DMS 273 treated with DMSO at 0.1 percent for 48 hours (cell line): ENCODE measurements at regions not wholly inside any gene's neighbourhood (a gene's known extent, or its start where the extent isn't known, plus 50 kb on each side); places are given as distances from the start of the nearest gene placed in this dataset.
"Not testable (repeated sequence)": the region's sequence is repeated elsewhere in the genome, so short reads cannot be mapped to it uniquely, and the experiment has no call there.

Experiments
- DNase-seq: peaks from one replicate; lab custom pipeline; 2025; lab: John Stamatoyannopoulos, UW

- no peak for DNase-seq
Measured at GRCh38 chr2:33975498-33975897, 376.4 kb upstream of the FAM98A start.

- DNase-seq = no peak
Measured at GRCh38 chr2:33967103-33967502, 368.0 kb upstream of the FAM98A start.

DNA sequence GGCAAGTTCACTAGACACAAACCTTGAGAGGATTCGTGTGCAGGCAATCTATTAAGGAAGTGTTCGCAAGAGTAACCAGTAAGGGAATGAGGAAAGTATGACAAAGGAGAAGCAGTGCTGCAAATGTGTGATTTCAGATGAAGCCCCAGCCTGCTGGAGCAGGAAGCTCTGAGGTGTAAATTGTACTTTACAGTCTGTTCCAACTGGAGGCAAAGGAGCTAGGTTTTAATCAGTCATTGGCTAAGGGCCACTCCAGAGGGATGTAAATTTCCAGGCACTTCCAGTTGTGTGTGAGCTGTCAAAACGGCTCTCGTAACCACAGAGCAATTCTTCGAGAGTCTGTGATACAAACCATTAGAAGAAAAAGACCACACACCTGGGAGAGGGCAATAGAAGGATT is 359.5 kb upstream of the FAM98A start:
- no peak for DNase-seq

DNA sequence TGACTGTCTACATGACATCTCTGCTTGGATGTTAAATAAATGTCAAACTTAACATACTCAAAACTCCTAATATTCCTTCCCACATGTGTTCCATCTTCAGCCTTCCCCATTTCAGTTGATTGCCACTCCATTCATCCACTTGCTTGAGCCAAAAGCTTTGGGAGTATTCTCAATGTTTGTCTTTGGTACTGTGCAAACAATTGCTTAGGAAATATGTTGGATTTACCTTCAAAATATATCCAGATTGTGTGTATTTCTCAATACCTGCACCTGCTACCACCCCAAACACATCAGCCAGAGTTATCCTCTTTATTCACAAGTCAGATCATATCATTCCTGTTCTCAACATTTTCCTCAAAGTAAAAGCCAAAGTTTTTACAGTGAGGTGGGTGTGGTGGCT is 350.3 kb upstream of the FAM98A start:
- no peak for DNase-seq

- DNase-seq = no peak
Measured at GRCh38 chr2:33946193-33946592, 347.1 kb upstream of the FAM98A start.

DNA sequence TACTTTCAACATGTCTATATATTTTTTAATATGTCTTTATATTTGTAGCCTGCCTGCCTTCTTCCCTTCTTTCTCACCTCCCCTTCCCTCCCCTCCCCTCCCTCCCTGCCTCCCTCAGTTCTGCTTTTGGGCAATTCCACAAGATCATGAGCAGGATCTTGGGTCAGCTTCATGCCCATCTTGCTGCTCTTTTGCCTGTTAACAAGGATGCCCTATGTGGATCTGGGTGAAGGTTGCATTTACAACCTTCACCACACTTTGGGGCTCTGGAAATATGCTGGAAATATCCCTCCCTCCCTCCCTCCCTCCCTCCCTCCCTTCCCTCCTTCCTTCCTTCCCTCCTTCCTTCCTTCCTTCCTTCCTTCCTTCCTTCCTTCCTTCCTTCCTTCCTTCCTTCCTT is 334.1 kb upstream of the FAM98A start:
- DNase-seq = no peak

- DNase-seq = no peak
Measured at GRCh38 chr2:33931164-33931563, 332.1 kb upstream of the FAM98A start.

DNA sequence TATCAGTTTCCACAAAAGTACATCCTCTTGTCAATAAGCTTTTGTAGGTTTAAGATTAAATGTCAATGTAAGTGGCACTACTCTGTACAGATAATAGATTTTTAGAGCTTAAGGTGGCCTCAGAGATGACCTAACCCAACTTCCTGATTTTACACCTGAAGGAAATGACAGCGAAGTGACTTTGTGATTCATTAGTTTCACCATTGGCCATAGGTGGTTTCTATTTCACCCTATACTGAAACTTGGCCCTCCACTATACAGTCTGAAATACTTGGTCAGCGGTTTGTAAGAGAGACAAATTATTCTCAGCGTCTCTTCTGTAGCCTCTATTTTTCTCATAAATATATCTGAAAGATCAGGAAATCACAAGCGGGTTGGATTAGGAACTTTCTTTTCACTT is 330.4 kb upstream of the FAM98A start:
- no peak for DNase-seq

- no peak for DNase-seq
Measured at GRCh38 chr2:33927756-33928155, 328.7 kb upstream of the FAM98A start.

DNA sequence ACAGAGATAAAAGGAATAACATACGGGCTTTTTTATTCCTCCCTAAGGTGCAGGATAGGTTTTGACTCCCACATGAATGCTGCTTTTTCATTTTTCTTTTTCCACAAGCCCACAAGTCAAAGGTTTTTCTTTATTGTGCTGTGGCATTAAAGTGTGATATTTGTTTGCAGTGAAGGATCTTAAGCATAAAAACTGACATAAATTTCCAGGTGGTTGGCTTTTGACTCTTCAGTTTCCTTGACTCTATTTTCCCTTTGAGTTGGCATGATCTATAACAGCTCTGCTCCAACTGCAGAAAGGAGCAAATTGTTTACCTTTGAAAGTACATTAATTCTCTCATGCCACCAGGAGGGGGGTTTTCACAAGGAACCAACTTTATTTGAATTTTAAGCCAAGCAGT is 326.2 kb upstream of the FAM98A start:
- no peak for DNase-seq

DNA sequence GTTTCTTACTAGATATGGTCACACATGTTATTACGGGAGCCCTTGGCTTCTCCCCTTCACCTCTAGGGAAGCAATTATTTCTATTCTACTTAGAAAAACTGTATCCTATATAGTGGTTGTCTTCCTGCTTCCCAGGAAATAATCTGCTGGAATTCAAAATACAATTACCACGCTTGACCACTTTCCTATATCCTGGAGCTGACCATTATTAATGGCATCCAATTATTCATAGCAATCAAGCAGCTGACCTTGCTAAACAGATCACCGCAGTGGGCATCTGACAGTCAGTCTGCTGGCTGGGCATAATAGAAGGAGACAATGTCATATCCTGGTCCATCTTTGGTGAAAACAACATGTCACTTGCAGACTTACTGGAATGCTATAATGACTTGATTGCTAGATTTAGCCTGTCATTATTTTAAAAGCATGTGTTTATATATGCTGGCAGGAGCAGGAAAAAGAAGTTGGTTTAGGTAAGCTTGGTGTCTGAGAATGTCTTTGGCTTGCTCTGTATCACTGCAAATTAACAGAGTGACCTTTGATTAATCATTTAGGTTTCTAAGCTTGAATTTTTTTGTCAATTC is 325.6 kb upstream of the FAM98A start:
- DNase-seq = no peak

DNA sequence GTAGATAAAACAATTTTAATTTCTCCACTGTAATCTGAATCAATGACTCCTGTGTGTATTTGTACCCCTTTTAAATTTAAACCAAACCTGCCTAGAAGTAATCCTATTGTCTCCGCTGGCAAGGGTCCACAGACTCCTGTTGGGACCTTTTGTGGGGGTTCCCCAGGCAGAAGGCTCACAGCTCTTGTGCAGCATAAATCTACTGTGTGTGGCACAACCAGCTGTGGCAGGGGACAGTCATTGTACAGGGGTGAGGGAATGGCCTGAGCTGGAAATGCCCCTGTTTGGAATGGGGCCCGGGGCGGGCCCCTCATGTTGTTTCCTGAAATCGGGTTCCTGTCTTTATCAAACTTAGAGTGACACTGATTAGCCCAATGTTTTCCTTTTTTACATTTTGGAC is 318.2 kb upstream of the FAM98A start:
- no peak for DNase-seq

DNA sequence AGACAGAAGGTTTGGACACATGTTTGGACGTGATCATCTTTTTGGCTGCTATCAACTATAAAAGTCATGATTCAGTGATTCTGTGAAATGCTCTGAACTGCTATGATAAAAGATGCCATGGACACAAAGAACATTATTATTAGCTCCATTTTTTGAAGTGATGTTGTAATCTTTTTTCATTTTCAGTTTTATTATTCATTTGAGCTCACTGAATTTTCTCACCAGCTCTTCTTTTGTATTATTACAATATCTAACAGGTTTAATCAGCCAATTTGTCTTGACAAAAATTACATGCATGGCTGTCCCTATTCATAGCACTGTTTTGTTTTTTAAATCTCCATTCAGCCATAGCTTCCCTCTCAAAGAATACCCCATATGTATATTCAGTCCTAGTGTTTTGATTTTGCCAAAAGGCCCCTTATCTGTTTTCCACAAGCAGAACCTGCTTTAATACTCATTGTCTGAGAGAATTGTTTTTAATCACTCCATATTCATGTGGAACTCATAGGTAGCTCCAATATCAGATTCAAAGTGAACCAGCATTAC is 314.0 kb upstream of the FAM98A start:
- no peak for DNase-seq

- DNase-seq = no peak
Measured at GRCh38 chr2:33911327-33911726, 312.2 kb upstream of the FAM98A start.

- no peak for DNase-seq
Measured at GRCh38 chr2:33909945-33910695, 311.0 kb upstream of the FAM98A start.

- DNase-seq = no peak
Measured at GRCh38 chr2:33907866-33908265, 308.8 kb upstream of the FAM98A start.

- DNase-seq = not testable (repeated sequence)
Measured at GRCh38 chr2:33906129-33906528, 307.0 kb upstream of the FAM98A start.

DNA sequence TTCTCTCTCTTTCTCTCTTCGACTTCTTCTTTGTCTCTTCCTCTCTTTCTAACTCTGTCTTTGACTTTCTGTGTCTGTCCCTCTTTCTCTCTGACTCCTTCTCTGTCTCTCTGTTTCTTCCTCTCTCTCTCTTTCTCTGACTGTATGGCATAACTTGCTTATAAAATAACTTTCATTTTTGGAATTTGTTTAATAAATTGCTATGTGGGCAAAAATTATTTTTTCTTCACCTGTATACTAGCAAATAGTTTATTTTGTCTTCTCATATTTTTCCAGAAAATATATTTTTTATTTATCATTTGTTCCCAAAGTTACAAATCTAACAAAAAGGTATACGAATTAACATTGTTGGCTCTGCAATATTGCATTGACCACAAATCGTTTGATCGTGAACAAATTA is 305.7 kb upstream of the FAM98A start:
- DNase-seq = no peak

GRCh38 chr2:33903701-33904100 is 304.6 kb upstream of the FAM98A start:
- no peak for DNase-seq

GRCh38 chr2:33903215-33903614 is 304.1 kb upstream of the FAM98A start:
- DNase-seq = no peak

- no peak for DNase-seq
Measured at GRCh38 chr2:33900610-33901009, 301.5 kb upstream of the FAM98A start.

DNA sequence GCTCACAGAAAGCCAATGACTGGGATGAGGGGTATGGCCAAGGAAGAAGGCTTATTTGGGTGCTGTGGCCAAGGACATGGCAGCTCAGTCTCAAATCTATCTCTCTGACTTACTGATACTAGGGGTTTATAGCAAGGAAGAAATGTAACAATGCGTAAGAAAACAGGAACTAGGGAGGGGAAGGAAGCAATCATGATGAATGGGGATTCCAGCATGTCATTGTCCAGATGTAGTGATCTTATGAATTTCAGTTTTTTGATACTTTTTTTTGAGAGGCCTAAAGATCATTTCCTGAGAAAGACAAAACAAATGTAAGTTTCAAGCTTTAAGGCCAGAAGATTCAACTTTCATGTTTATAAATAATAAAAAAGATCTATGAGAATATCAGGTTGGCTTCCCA is 298.6 kb upstream of the FAM98A start:
- DNase-seq = no peak

- DNase-seq = no peak
Measured at GRCh38 chr2:33893824-33894223, 294.7 kb upstream of the FAM98A start.

DNA sequence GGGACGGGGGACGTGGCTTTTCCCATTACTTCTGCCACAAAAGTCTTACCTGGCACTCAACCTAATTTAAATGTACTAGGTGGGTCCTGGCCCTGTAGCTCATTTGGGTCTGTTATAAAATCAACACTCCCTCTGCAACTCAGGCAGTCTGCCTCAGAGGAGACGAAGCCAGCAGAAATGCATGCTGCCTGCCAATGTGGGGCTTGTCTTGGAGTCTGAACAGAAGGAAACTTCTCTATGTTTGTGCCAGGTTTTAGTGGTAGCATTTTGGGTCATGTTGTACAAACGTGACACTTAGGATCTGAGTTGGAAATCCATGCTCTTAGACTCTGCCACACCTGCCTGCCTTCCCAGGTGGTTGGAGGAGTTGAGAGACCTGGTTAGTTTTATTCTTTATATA is 292.5 kb upstream of the FAM98A start:
- DNase-seq = no peak
